HepG2 (cell line): ENCODE measurements at regions not wholly inside any gene's neighbourhood (a gene's known extent, or its start where the extent isn't known, plus 50 kb on each side); places are given as distances from the start of the nearest gene placed in this dataset.
A peak's percentile ranks its signal among the peaks of the same experiment; 100 is the strongest.
"Not testable (repeated sequence)": the region's sequence is repeated elsewhere in the genome, so short reads cannot be mapped to it uniquely, and the experiment has no call there.

Source experiments
- ATAC-seq: fragments of 200-7000 bp; cut with Tn5 transposase; 3 replicates; pipeline ENCODE4 v1.9.1; 2020; ENCODE audit warnings: mild to moderate bottlenecking, moderate library complexity
- BruUV-seq: library from RNA; stranded (reverse); fragments of 400-500 nt; replicated peaks from 2 replicates; lab custom pipeline; 2021; lab: Mats Ljungman, UMichigan
- CTCF ChIA-PET: fragments of 300-600 bp; formaldehyde crosslinking; extraction: SDS; loops from one replicate; lab custom pipeline; 2021; ENCODE audit warnings: low total read pairs, inconsistent platforms, low intra/inter-chr PET ratio; lab: Yijun Ruan, JAX
- POLR2A ChIA-PET: fragments of 350-600 bp; sonication (Branson Sonifier 250); formaldehyde crosslinking; loops from one replicate; lab custom pipeline; 2020; ENCODE audit warnings: antibody characterized with exemption, inconsistent platforms; lab: Yijun Ruan, JAX
- DNase-seq: peaks from one replicate; pipeline ENCODE4 v3.0.0-alpha.2; 2015; ENCODE audit warnings: low spot score
- FAIRE-seq: peaks from 3 replicates; lab custom pipeline; 2011; peaks lifted over from hg19 to GRCh38; lab: Jason Lieb, UNC
- H2AFZ ChIP-seq: one replicate; pipeline ENCODE4 v1.6.1; 2011; ENCODE audit warnings: low read length, inconsistent platforms
- H3K27ac ChIP-seq: fragments of 300-600 bp; 3 replicates; pipeline ENCODE4 v1.8.0; 2011; ENCODE audit warnings: mixed run types, mild to moderate bottlenecking, mixed read lengths, low read length, inconsistent platforms; ENCODE audit not compliant: insufficient read depth; ENCODE audit errors: extremely low read length
- H3K27me3 ChIP-seq, 2 experiments: fragments of 200-600 bp in 1 of 2; 2 replicates in 1 of 2; 3 replicates in 1 of 2; pipeline versions ENCODE4 v1.6.0 to v1.8.0; 2011; ENCODE audit warnings: low read length in 2 of 2, mild to moderate bottlenecking in 2 of 2, moderate library complexity in 2 of 2, inconsistent platforms in 1 of 2; ENCODE audit not compliant: insufficient read depth in 2 of 2, control insufficient read depth in 1 of 2
- H3K36me3 ChIP-seq, 2 experiments: fragments of 200-600 bp in 1 of 2; replicated peaks in 1 of 2; 2 replicates in 1 of 2; 3 replicates in 1 of 2; pipeline versions ENCODE4 v1.5.1 to v1.8.0; 2011; ENCODE audit warnings: low read length in 2 of 2, inconsistent platforms in 1 of 2; ENCODE audit not compliant: insufficient read depth in 2 of 2, control insufficient read depth in 1 of 2
- H3K4me1 ChIP-seq: 2 replicates; pipeline ENCODE4 v1.5.1; 2012; ENCODE audit warnings: low read length, inconsistent platforms; ENCODE audit not compliant: insufficient read depth
- H3K4me2 ChIP-seq: 2 replicates; pipeline ENCODE4 v1.6.0; 2011; ENCODE audit warnings: low read depth, low read length, inconsistent platforms
- H3K4me3 ChIP-seq, 3 experiments: fragments of 200-600 bp in 1 of 3; sonication (generic), shearing (Covaris generic) in 1 of 3; replicated peaks in 1 of 3; 2 replicates each; pipeline ENCODE4 v1.5.1; 2011 to 2016; ENCODE audit warnings: low read length in 3 of 3, inconsistent platforms in 2 of 3, low read depth in 2 of 3, mild to moderate bottlenecking in 2 of 3, control low read depth in 1 of 3, mixed read lengths in 1 of 3; ENCODE audit not compliant: insufficient read depth in 1 of 3
- H3K79me2 ChIP-seq: one replicate; pipeline ENCODE4 v1.6.1; 2011; ENCODE audit warnings: low read length, inconsistent platforms; ENCODE audit not compliant: insufficient read depth
- H3K9ac ChIP-seq: 2 replicates; pipeline ENCODE4 v1.6.0; 2011; ENCODE audit warnings: mild to moderate bottlenecking, low read depth, low read length, inconsistent platforms; ENCODE audit not compliant: insufficient read depth
- H3K9me3 ChIP-seq: 2 replicates; pipeline ENCODE4 v1.5.1; 2012; ENCODE audit warnings: mild to moderate bottlenecking, low read length
- H4K20me1 ChIP-seq: 2 replicates; pipeline ENCODE4 v1.6.0; 2011; ENCODE audit warnings: inconsistent platforms, mild to moderate bottlenecking, low read length, moderate library complexity; ENCODE audit not compliant: insufficient read depth
- AHR ChIP-seq: IDR thresholded peaks from 2 replicates; pipeline ENCODE4 v1.6.1; 2018; ENCODE audit warnings: missing genetic modification reagents, missing compliant biosample characterization
- GABPB1 ChIP-seq: IDR thresholded peaks from 2 replicates; pipeline ENCODE4 v1.6.1; 2016; ENCODE audit warnings: mild to moderate bottlenecking, missing genetic modification reagents, moderate library complexity, missing compliant biosample characterization
- HMGA1 ChIP-seq: sonication (generic); formaldehyde crosslinking; conservative IDR thresholded peaks from 2 replicates; pipeline ENCODE4 v1.4.0; 2020; ENCODE audit warnings: missing genetic modification reagents
- HOXA7 ChIP-seq: sonication (generic); formaldehyde crosslinking; IDR thresholded peaks from 2 replicates; pipeline ENCODE4 v1.8.1; 2022; ENCODE audit warnings: mild to moderate bottlenecking, missing genetic modification reagents, moderate library complexity
- IRX3 ChIP-seq: sonication (generic); formaldehyde crosslinking; IDR thresholded peaks from 2 replicates; pipeline ENCODE4 v1.8.1; 2023; ENCODE audit warnings: mild to moderate bottlenecking, low read depth, missing genetic modification reagents, borderline replicate concordance
- KLF15 ChIP-seq: sonication (generic); formaldehyde crosslinking; IDR thresholded peaks from 2 replicates; pipeline ENCODE4 v1.8.1; 2023; ENCODE audit warnings: borderline replicate concordance, mild to moderate bottlenecking, inconsistent platforms, missing genetic modification reagents, mixed read lengths
- NAIF1 ChIP-seq: sonication (generic); formaldehyde crosslinking; IDR thresholded peaks from 2 replicates; pipeline ENCODE4 v1.5.0; 2020; ENCODE audit warnings: mild to moderate bottlenecking, missing genetic modification reagents, borderline replicate concordance
- PAF1 ChIP-seq: IDR thresholded peaks from 2 replicates; pipeline ENCODE4 v1.6.1; 2016; ENCODE audit warnings: missing genetic modification reagents, missing compliant biosample characterization
- PTBP1 ChIP-seq: fragments of 200-400 bp; formaldehyde crosslinking; IDR thresholded peaks from 2 replicates; pipeline ENCODE4 v1.6.1; 2018; ENCODE audit warnings: low read length, low read depth; ENCODE audit not compliant: poor library complexity, severe bottlenecking
- RORA ChIP-seq: sonication (generic); formaldehyde crosslinking; IDR thresholded peaks from 2 replicates; pipeline ENCODE4 v1.5.0; 2020; ENCODE audit warnings: mild to moderate bottlenecking, missing genetic modification reagents, moderate library complexity
- ZNF33A ChIP-seq: sonication (generic); formaldehyde crosslinking; IDR thresholded peaks from 2 replicates; pipeline ENCODE4 v1.5.1; 2020; ENCODE audit warnings: missing genetic modification reagents, mild to moderate bottlenecking, moderate library complexity, borderline replicate concordance
- ZNF672 ChIP-seq: sonication (generic); formaldehyde crosslinking; IDR thresholded peaks from 2 replicates; pipeline ENCODE4 v1.8.1; 2022; ENCODE audit warnings: missing genetic modification reagents
- WGBS: methylation state at CpG from one replicate; pipeline ENCODE4 v1.1.6; 2017; ENCODE audit warnings: low lambda C conversion rate; 5-methylcytosine and 5-hydroxymethylcytosine counted together
- in situ Hi-C: cut with HindIII; loops from 2 replicates; pipeline ENCODE4 v1.10.0; 2017; ENCODE audit warnings: low pct_unique_long_range_greater_than_20kb; ENCODE audit not compliant: extremely low pct_ligation_motif_present
- intact Hi-C: fragments of 100-400 bp; cut with micrococcal nuclease; formaldehyde crosslinking; loops from one replicate; pipeline ENCODE4 v1.10.0; 2022; ENCODE audit not compliant: unreplicated experiment
- TF ChIP-seq, protein P1 (sequence below): sonication (generic); IDR thresholded peaks from 2 replicates; pipeline ENCODE4 v1.6.1; 2016; ENCODE audit warnings: low read depth, borderline replicate concordance

DNA sequence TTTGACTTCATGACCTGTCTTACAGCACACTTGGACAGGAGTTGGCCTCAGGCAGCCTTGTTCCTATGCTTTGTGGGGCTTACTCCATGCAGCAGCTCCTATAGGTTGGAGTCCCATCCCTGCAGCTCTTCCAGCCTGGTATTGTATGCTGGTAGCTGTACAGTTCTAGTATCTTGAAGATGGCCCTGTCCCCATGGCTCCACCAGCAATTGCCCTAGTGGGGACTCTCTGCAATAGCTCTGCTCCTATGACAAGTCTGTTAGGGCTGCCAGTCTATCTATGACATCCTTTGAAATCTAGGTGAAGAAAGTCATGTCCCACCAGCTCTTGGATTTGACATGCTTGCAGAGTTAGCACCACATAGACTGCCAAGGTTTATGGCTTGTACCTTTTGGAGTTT lies 252.6 kb downstream of the ANTXR2 start:
- Histone ChIP-seq H2AFZ (no peak overlapping the region), H3K27ac (no peak overlapping the region), H3K27me3 (no peaks in the 10 kb centered on the region), H3K4me2 (no peak overlapping the region), H3K4me1 (no peaks in the 10 kb centered on the region), H3K9me3 (no peaks in the 10 kb centered on the region), H4K20me1 (no peaks in the 10 kb centered on the region), H3K9ac (no peak overlapping the region), H3K79me2 (no peaks in the 10 kb centered on the region), H3K4me3 (no peak overlapping the region), H3K36me3 (no peaks in the 10 kb centered on the region)
- no TSS peak for BruUV-seq
- ChIA-PET CTCF (no interaction called here), POLR2A (no interaction called here)
- intact Hi-C loops = no loop called here
- TF ChIP-seq KLF15 (CRISPR knock-in tag) (no peak), IRX3 (CRISPR knock-in tag) (no peak), ZNF33A (CRISPR knock-in tag) (no peak), GABPB1 (CRISPR knock-in tag) (no peak), PAF1 (CRISPR knock-in tag) (no peak), ZNF672 (CRISPR knock-in tag) (no peak), AHR (no peak), HMGA1 (CRISPR knock-in tag) (no peak), PTBP1 (no peak), HOXA7 (no peak), NAIF1 (no peak), RORA (CRISPR knock-in tag) (no peak)
- TF ChIP-seq, protein P1, sequence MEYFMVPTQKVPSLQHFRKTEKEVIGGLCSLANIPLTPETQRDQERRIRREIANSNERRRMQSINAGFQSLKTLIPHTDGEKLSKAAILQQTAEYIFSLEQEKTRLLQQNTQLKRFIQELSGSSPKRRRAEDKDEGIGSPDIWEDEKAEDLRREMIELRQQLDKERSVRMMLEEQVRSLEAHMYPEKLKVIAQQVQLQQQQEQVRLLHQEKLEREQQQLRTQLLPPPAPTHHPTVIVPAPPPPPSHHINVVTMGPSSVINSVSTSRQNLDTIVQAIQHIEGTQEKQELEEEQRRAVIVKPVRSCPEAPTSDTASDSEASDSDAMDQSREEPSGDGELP = no peak
- FAIRE-seq (no peak), DNase-seq (no peak), ATAC-seq (peak; percentile 51; the same call in 2 of the 3 replicates)
- in situ Hi-C loops = no loop called here

DNA sequence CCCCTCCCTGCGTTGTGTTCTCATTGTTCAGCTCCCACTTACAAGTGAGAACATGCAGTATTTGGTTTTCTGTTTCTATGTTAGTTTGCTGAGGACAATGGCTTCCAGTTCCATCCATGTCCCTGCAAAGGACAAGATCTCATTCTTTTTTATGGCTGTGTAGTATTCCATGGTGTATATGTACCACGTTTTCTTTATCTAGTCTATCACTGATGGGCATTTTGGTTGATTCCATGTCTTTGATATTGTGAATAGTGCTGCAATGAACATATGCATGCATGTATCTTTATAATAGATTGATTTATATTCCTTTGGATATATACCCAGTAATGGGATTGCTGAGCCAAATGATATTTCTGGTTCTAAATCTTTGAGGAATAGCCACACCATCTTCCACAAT lies 265.1 kb downstream of the ANTXR2 start:
- H3K4me1 ChIP-seq, H3K4me3 ChIP-seq, H4K20me1 ChIP-seq, H3K4me2 ChIP-seq, FAIRE-seq, H3K9ac ChIP-seq, H3K9me3 ChIP-seq, BruUV-seq, H3K27me3 ChIP-seq, in situ Hi-C loops, ATAC-seq, DNase-seq, H3K27ac ChIP-seq, H3K36me3 ChIP-seq, H2AFZ ChIP-seq, H3K79me2 ChIP-seq, intact Hi-C loops, POLR2A ChIA-PET, CTCF ChIA-PET: not testable (repeated sequence)
- WGBS = 0% methylated on average over 2 of the region's 2 CpGs
